GM12865 (cell line): ENCODE measurements at regions not wholly inside any gene's neighbourhood (a gene's known extent, or its start where the extent isn't known, plus 50 kb on each side); places are given as distances from the start of the nearest gene placed in this dataset.

Source experiments
- DNase-seq: peaks from one replicate; pipeline ENCODE4 v3.0.0; 2010; ENCODE audit warnings: low read depth
- H3K4me3 ChIP-seq: 2 replicates; pipeline ENCODE4 v1.5.1; 2011; ENCODE audit warnings: mild to moderate bottlenecking, low read depth, low read length, control low read depth
- CTCF ChIP-seq: IDR thresholded peaks from 2 replicates; pipeline ENCODE4 v1.5.1; 2011; ENCODE audit warnings: low read length, control low read depth, low read depth, inconsistent platforms; ENCODE audit not compliant: insufficient read depth; ENCODE audit errors: missing control alignments

DNA sequence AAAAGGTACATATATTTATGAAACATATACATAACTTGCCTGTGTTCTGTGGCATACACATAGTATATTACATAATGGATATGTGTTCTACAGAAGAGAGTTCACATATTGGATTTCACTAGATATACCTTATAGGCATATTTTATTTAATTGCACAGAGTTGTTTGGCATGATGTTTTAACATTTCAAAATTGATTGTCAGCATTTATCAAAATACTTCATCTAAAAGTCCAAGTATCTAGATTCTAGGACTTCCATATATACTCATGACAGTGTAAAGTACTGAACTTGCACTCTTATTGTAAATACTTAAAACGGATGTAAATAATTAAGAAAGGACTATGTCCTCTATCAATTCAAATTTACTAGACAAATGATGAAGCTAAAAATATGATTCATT is 995.3 kb upstream of the LRRTM1 start:
- DNase-seq: no peak
- H3K4me3 ChIP-seq: no peak overlapping the region
- TF ChIP-seq CTCF: no peak

DNA sequence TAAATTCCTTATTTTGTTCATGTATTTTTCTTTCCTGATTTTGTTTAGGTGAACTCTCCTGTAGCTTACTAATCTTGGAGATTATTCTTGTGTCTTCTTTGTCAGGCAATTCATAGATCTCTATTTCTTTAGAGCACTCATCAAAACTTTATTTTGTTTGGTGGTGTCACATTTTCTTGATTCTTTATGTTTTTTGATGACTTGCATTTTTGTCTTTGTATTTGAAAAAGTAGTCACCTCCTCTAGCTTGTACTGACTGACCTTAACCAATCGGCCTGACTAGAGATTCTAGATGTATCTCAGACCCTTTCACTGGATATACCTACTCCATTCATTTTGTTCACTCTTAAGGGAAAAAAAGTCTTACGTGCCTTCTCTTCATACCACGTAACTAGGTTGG is 986.3 kb upstream of the LRRTM1 start:
- DNase-seq: no peak
- no peak for TF ChIP-seq CTCF
- H3K4me3 ChIP-seq: no peak overlapping the region

DNA sequence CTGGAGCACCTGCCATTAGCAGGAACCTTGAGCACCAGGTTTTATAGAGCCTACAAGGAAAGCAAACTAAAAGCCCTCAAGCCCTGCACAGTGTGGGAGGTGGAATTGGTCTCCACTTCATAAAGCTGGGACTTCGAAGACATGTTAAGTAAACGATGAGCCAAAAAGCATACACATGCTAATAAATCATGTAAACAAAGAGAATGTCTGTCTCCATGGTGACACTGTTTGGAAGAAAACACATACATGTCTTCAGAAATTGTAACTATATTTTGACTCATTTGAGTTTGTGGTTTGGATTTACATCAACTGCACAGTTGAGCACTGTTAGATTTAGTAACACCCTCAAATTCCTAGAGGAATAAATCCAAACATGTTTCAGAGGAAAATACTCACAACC is 978.5 kb upstream of the LRRTM1 start:
- no peak for TF ChIP-seq CTCF
- H3K4me3 ChIP-seq: no peak overlapping the region
- DNase-seq: no peak

- no peak for TF ChIP-seq CTCF
- no peak for DNase-seq
- no peak overlapping the region for H3K4me3 ChIP-seq
These were observed 977.7 kb upstream of the LRRTM1 start for GRCh38 chr2:81282151-81282769.

- no peak overlapping the region for H3K4me3 ChIP-seq
- no peak for TF ChIP-seq CTCF
- no peak for DNase-seq
These were observed 972.0 kb upstream of the LRRTM1 start for GRCh38 chr2:81276595-81276994.

- no peak overlapping the region for H3K4me3 ChIP-seq
- no peak for DNase-seq
- no peak for TF ChIP-seq CTCF
These were observed 961.6 kb upstream of the LRRTM1 start for GRCh38 chr2:81266106-81266505.

GRCh38 chr2:81263989-81264388 is 959.4 kb upstream of the LRRTM1 start:
- no peak for TF ChIP-seq CTCF
- DNase-seq: no peak
- no peak overlapping the region for H3K4me3 ChIP-seq
